ENCODE measurements at regions not wholly inside any gene's neighbourhood (a gene's known extent, or its start where the extent isn't known, plus 50 kb on each side); places are given as distances from the start of the nearest gene placed in this dataset.

- DNase-seq (ENCODE audit: low read depth), result no peak
- no peak overlapping the region for H3K4me3 ChIP-seq (ENCODE audit: low read depth, low read length)
- TF ChIP-seq MYC (IDR thresholded peaks at IDR 0.05; ENCODE audit: low read depth, low read length), result no peak
- TF ChIP-seq MAX (IDR thresholded peaks at IDR 0.05; ENCODE audit: low read depth, low read length), result no peak
- TF ChIP-seq POLR2A (IDR thresholded peaks at IDR 0.05; ENCODE audit: extremely low read depth, insufficient read length), result no peak
- no peak for TF ChIP-seq CTCF (IDR thresholded peaks at IDR 0.05; ENCODE audit: low read depth, low read length)
Measured at GRCh38 chr7:46565253-46566096, 644.4 kb upstream of the IGFBP3 start.

DNA sequence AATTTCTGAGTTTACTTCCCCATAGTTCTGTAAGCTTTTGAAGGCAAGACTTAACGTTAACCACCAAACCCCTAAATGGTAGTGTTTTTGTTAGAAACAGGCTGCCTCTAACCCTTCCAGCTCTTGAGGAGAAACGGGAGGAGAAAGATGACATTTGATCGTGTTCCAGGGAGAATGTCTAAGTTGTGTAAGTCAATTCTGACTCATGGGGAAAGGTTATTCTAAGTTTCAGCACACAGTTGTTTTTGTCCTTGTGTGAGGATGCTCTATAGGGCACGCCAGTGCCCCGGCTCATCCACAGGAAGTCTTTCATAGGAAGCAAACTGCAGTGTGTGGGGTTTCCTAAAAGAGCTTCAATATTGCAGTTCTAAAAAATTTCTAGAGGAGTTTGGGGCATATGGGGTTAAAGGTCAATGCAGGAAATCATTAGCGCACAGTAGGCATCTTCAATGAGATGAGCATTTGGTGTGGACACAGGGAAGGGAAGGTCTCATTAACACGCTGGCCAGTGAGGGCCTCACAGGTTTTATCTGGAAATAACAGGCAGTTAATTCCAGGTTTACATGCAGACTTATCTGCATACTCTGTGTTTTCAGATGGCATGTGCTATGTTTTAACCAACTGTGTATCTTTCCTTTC is 638.2 kb upstream of the IGFBP3 start:
- DNase-seq (ENCODE audit: low read depth), result no peak
- no peak for TF ChIP-seq MYC (IDR thresholded peaks at IDR 0.05; ENCODE audit: low read depth, low read length)
- TF ChIP-seq MAX (IDR thresholded peaks at IDR 0.05; ENCODE audit: low read depth, low read length), result no peak
- no peak overlapping the region for H3K4me3 ChIP-seq (ENCODE audit: low read depth, low read length)

- DNase-seq (ENCODE audit: low read depth), result no peak
- TF ChIP-seq MAX (IDR thresholded peaks at IDR 0.05; ENCODE audit: low read depth, low read length) (no peak), POLR2A (IDR thresholded peaks at IDR 0.05; ENCODE audit: extremely low read depth, insufficient read length) (no peak), MYC (IDR thresholded peaks at IDR 0.05; ENCODE audit: low read depth, low read length) (no peak), CTCF (IDR thresholded peaks at IDR 0.05; ENCODE audit: low read depth, low read length) (no peak)
Measured at GRCh38 chr7:46558482-46559193, 637.6 kb upstream of the IGFBP3 start.

GRCh38 chr7:46557781-46558180 is 636.7 kb upstream of the IGFBP3 start:
- no peak for DNase-seq (ENCODE audit: low read depth)
- TF ChIP-seq CTCF (IDR thresholded peaks at IDR 0.05; ENCODE audit: low read depth, low read length), result no peak
- no peak for TF ChIP-seq POLR2A (IDR thresholded peaks at IDR 0.05; ENCODE audit: extremely low read depth, insufficient read length)
- no peak for TF ChIP-seq MAX (IDR thresholded peaks at IDR 0.05; ENCODE audit: low read depth, low read length)
- TF ChIP-seq MYC (IDR thresholded peaks at IDR 0.05; ENCODE audit: low read depth, low read length), result no peak

More at GRCh38 chr7:46558482-46559193, 637.6 kb upstream of the IGFBP3 start:
- no peak overlapping the region for H3K4me3 ChIP-seq (ENCODE audit: low read depth, low read length)

DNA sequence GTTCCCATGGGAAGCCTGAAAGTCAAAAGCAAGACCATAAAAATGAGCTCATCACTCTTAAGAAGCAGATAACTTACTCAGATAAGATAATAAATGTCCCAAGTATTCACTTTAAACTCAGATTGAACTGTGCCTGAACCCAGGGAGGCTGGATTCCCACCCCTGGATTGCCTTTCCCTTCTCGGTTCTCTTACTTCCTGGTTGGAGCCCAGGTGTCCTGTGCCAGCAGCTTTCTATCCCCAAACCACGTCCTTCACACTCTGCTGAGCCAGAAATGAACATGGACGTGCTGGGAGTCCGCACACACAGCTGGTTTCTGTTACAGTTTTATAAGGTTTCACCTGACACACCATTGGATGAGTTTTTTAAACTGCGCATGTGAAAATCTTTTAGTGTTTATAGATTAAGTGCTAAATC is 636.2 kb upstream of the IGFBP3 start:
- no peak for TF ChIP-seq POLR2A (IDR thresholded peaks at IDR 0.05; ENCODE audit: extremely low read depth, insufficient read length)
- no peak for DNase-seq (ENCODE audit: low read depth)
- no peak overlapping the region for H3K4me3 ChIP-seq (ENCODE audit: low read depth, low read length)

More at GRCh38 chr7:46557781-46558180, 636.7 kb upstream of the IGFBP3 start:
- no peak overlapping the region for H3K4me3 ChIP-seq (ENCODE audit: low read depth, low read length)

DNA sequence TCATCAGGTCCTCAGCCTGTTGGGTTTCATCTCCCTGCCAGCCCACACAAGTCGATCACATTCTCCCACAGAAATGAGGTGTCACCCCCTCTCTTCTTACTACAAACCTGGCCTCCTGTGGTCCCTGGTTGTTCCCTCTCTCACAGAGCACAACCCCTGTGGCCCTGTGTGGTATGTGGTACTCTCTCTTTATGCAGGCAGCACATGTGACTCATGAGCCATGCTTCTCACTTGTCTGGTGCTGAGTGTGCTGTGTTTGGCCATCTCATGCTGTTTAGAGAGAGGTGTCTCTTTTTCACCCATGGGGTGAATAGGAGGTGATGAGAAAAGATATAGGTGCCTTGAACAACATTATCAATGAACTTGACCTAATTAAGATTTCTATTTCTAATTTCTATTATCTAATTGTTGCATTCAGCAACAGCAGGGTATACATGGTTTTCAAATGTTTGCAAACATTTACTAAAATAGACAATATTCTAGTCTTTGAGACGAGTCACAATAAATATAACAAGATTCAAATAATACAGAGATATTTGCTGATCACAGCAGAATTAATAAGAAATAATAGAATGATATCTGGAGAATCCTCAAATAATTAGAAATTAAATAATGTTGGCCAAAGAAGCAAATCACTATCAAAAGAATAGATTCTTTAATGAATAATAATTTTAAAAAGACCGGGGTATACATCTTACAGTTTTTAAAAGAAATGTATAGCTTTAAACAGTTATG is 633.8 kb upstream of the IGFBP3 start:
- H3K4me3 ChIP-seq (ENCODE audit: low read depth, low read length), result no peak overlapping the region
- TF ChIP-seq MYC (IDR thresholded peaks at IDR 0.05; ENCODE audit: low read depth, low read length) (no peak), POLR2A (IDR thresholded peaks at IDR 0.05; ENCODE audit: extremely low read depth, insufficient read length) (no peak), MAX (IDR thresholded peaks at IDR 0.05; ENCODE audit: low read depth, low read length) (no peak), CTCF (IDR thresholded peaks at IDR 0.05; ENCODE audit: low read depth, low read length) (no peak)
- no peak for DNase-seq (ENCODE audit: low read depth)
